Right ventricle myocardium inferior (tissue), 1 donor: ENCODE measurements at regions not wholly inside any gene's neighbourhood (a gene's known extent, or its start where the extent isn't known, plus 50 kb on each side); places are given as distances from the start of the nearest gene placed in this dataset.
"Not testable (repeated sequence)": the region's sequence is repeated elsewhere in the genome, so short reads cannot be mapped to it uniquely, and the experiment has no call there.

Source experiments
- ATAC-seq: fragments of 200-7000 bp; cut with Tn5 transposase; one replicate; pipeline ENCODE4 v1.9.1; 2020; ENCODE audit warnings: mild to moderate bottlenecking, moderate library complexity
- DNase-seq: peaks from one replicate; pipeline ENCODE4 v3.0.0; 2021; ENCODE audit errors: missing footprints
- intact Hi-C: fragments of 100-400 bp; cut with DNase I; formaldehyde crosslinking; loops from one replicate; pipeline ENCODE4 v1.11.0; 2022
- donor health status: DM: no; HTN: yes; CAD: no; lungs with severe emphysema.

GRCh38 chrX:5390376-5390775, 838.3 kb downstream of the NLGN4X start:
- intact Hi-C loops: no loop called here
- ATAC-seq (no peak), DNase-seq (no peak)

- DNase-seq: no peak
- intact Hi-C loops: no loop called here
These were observed 840.6 kb downstream of the NLGN4X start for GRCh38 chrX:5388087-5388486.

GRCh38 chrX:5380426-5380825, 848.2 kb downstream of the NLGN4X start:
- intact Hi-C loops: no loop called here
- ATAC-seq (no peak), DNase-seq (no peak)

More at GRCh38 chrX:5388087-5388486, 840.6 kb downstream of the NLGN4X start:
- ATAC-seq: no peak

GRCh38 chrX:5341902-5342301, 886.8 kb downstream of the NLGN4X start:
- ATAC-seq: no peak
- intact Hi-C loops: no loop called here
- no peak for DNase-seq

GRCh38 chrX:5337160-5337559, 891.5 kb downstream of the NLGN4X start:
- DNase-seq: no peak
- no peak for ATAC-seq
- intact Hi-C loops: no loop called here

GRCh38 chrX:5324546-5324945, 904.1 kb downstream of the NLGN4X start:
- DNase-seq (no peak), ATAC-seq (no peak)
- intact Hi-C loops: no loop called here

GRCh38 chrX:5314148-5314547, 914.5 kb downstream of the NLGN4X start:
- DNase-seq (no peak), ATAC-seq (no peak)
- intact Hi-C loops: no loop called here

GRCh38 chrX:5307416-5307815, 921.3 kb downstream of the NLGN4X start:
- DNase-seq (no peak), ATAC-seq (no peak)
- intact Hi-C loops: no loop called here

GRCh38 chrX:5306654-5307121, 922.0 kb downstream of the NLGN4X start:
- intact Hi-C loops: no loop called here
- no peak for DNase-seq
- ATAC-seq: no peak

- intact Hi-C loops: no loop called here
- DNase-seq (no peak), ATAC-seq (no peak)
These were observed 923.2 kb downstream of the NLGN4X start for GRCh38 chrX:5305452-5305851.

GRCh38 chrX:5295004-5295403, 933.7 kb downstream of the NLGN4X start:
- no peak for ATAC-seq
- DNase-seq: no peak
- intact Hi-C loops: no loop called here

GRCh38 chrX:5290635-5291034, 938.0 kb downstream of the NLGN4X start:
- no peak for DNase-seq
- ATAC-seq: no peak
- intact Hi-C loops: no loop called here

GRCh38 chrX:5289949-5290348, 938.7 kb downstream of the NLGN4X start:
- DNase-seq, intact Hi-C loops, ATAC-seq: not testable (repeated sequence)

- no peak for DNase-seq
- intact Hi-C loops: no loop called here
- no peak for ATAC-seq
These were observed 949.8 kb downstream of the NLGN4X start for GRCh38 chrX:5278908-5279307.

GRCh38 chrX:5265324-5265850, 963.3 kb downstream of the NLGN4X start:
- intact Hi-C loops: no loop called here
- no peak for ATAC-seq
- DNase-seq: no peak

GRCh38 chrX:5250106-5250505, 978.6 kb downstream of the NLGN4X start:
- intact Hi-C loops: no loop called here
- ATAC-seq (no peak), DNase-seq (no peak)

- no peak for DNase-seq
- ATAC-seq: no peak
- intact Hi-C loops: no loop called here
These were observed 986.4 kb downstream of the NLGN4X start for GRCh38 chrX:5242091-5242790.

GRCh38 chrX:5236749-5237148, 991.9 kb downstream of the NLGN4X start:
- no peak for ATAC-seq
- intact Hi-C loops: no loop called here
- DNase-seq: no peak

GRCh38 chrX:5236096-5236495, 992.6 kb downstream of the NLGN4X start:
- intact Hi-C loops: no loop called here
- ATAC-seq: no peak
- DNase-seq: no peak

GRCh38 chrX:5233830-5234229, 994.8 kb downstream of the NLGN4X start:
- intact Hi-C loops: no loop called here
- ATAC-seq (no peak), DNase-seq (no peak)

GRCh38 chrX:5220421-5220820, 1008.2 kb downstream of the NLGN4X start:
- no peak for ATAC-seq
- no peak for DNase-seq
- intact Hi-C loops: no loop called here
